ENCODE measurements at regions not wholly inside any gene's neighbourhood (a gene's known extent, or its start where the extent isn't known, plus 50 kb on each side); places are given as distances from the start of the nearest gene placed in this dataset.

GRCh38 chr5:135671052-135671705, 92.4 kb upstream of the CXCL14 start:
- DNase-seq (no peak), ATAC-seq (no peak)
- intact Hi-C loops (cut with DNase I, micrococcal nuclease): no loop called here
- peaks cover 13% of the 10 kb centered on the region for H3K27me3 Mint-ChIP-seq
- no peak overlapping the region for H3K4me3 Mint-ChIP-seq
- no peak overlapping the region for H3K27ac Mint-ChIP-seq
- ChIA-PET POLR2A (no interaction called here), CTCF (no interaction called here)
- H3K9me3 Mint-ChIP-seq (ENCODE audit: low read depth): peaks cover 2% of the 10 kb centered on the region
- no peaks in the 10 kb centered on the region for H3K4me1 Mint-ChIP-seq
- H3K36me3 Mint-ChIP-seq (ENCODE audit: low read depth): no peaks in the 10 kb centered on the region

GRCh38 chr5:135670588-135670987, 91.8 kb upstream of the CXCL14 start:
- no peak overlapping the region for H3K27ac Mint-ChIP-seq
- H3K4me1 Mint-ChIP-seq: no peaks in the 10 kb centered on the region
- no peak overlapping the region for H3K4me3 Mint-ChIP-seq
- ChIA-PET CTCF (no interaction called here), POLR2A (no interaction called here)
- DNase-seq (no peak), ATAC-seq (no peak)
- peaks cover 19% of the 10 kb centered on the region for H3K27me3 Mint-ChIP-seq
- intact Hi-C loops (cut with DNase I, micrococcal nuclease): no loop called here
- peaks cover 2% of the 10 kb centered on the region for H3K9me3 Mint-ChIP-seq (ENCODE audit: low read depth)
- H3K36me3 Mint-ChIP-seq (ENCODE audit: low read depth): no peaks in the 10 kb centered on the region

- H3K27ac Mint-ChIP-seq: no peak overlapping the region
- DNase-seq (no peak), ATAC-seq (no peak)
- H3K36me3 Mint-ChIP-seq (ENCODE audit: low read depth): no peaks in the 10 kb centered on the region
- CTCF ChIA-PET: no interaction called here
- peaks cover 2% of the 10 kb centered on the region for H3K9me3 Mint-ChIP-seq (ENCODE audit: low read depth)
- no peaks in the 10 kb centered on the region for H3K4me1 Mint-ChIP-seq
- no peak overlapping the region for H3K4me3 Mint-ChIP-seq
- intact Hi-C loops (cut with DNase I, micrococcal nuclease): no loop called here
- POLR2A ChIA-PET: no interaction called here
- H3K27me3 Mint-ChIP-seq: peaks cover 19% of the 10 kb centered on the region
These were observed 90.6 kb upstream of the CXCL14 start for GRCh38 chr5:135669416-135669815.

DNA sequence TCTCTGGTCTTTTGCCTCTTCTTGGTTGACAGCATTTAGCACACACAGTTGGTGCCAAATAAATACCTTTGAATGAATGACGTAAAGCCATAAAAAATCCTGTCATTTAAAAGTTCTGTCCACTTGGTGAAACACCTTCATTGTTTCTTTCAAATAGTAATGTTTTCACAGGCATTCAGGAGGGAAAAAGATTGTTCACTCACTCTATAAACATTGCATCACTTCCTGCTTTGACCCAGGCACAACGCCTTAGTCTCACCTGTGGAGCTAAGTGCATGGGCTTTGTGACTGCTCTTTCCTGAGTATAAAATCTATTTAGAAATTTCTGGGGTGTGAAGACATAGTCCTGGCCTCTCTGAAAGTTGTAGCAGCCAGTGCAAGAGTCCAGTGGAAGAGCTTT, 88.9 kb upstream of the CXCL14 start:
- intact Hi-C loops (cut with DNase I, micrococcal nuclease): no loop called here
- H3K4me3 Mint-ChIP-seq: no peak overlapping the region
- peaks cover 2% of the 10 kb centered on the region for H3K9me3 Mint-ChIP-seq (ENCODE audit: low read depth)
- peak overlapping the region; percentile 3 for H3K27ac Mint-ChIP-seq
- ChIA-PET CTCF (interaction anchor here (1.4 kb wide), 1 partner anchor 9 kb away, joined by 3 read pairs; no protein-coding TSS in a partner anchor), POLR2A (no interaction called here)
- ATAC-seq (no peak), DNase-seq (no peak)
- H3K4me1 Mint-ChIP-seq: no peaks in the 10 kb centered on the region
- H3K27me3 Mint-ChIP-seq: peaks cover 20% of the 10 kb centered on the region
- H3K36me3 Mint-ChIP-seq (ENCODE audit: low read depth): no peaks in the 10 kb centered on the region

- H3K27me3 Mint-ChIP-seq: peaks cover 22% of the 10 kb centered on the region
- DNase-seq (no peak), ATAC-seq (no peak)
- CTCF ChIA-PET: interaction anchor here (0.7 to 1.4 kb wide), 3 partner anchors 9 to 22 kb away, joined by 3 to 4 read pairs (median 3); no protein-coding TSS in a partner anchor
- H3K4me1 Mint-ChIP-seq: no peaks in the 10 kb centered on the region
- H3K9me3 Mint-ChIP-seq (ENCODE audit: low read depth): peaks cover 2% of the 10 kb centered on the region
- POLR2A ChIA-PET: no interaction called here
- H3K4me3 Mint-ChIP-seq: no peak overlapping the region
- peak overlapping the region; percentile 3 for H3K27ac Mint-ChIP-seq
- H3K36me3 Mint-ChIP-seq (ENCODE audit: low read depth): no peaks in the 10 kb centered on the region
- intact Hi-C loops (cut with DNase I, micrococcal nuclease): no loop called here
These were observed 88.4 kb upstream of the CXCL14 start for GRCh38 chr5:135667204-135667603.

- Mint-ChIP-seq H3K27ac (no peak overlapping the region), H3K9me3 (ENCODE audit: low read depth) (peaks cover 9% of the 10 kb centered on the region), H3K36me3 (ENCODE audit: low read depth) (no peaks in the 10 kb centered on the region), H3K4me3 (no peak overlapping the region), H3K4me1 (no peaks in the 10 kb centered on the region), H3K27me3 (peaks cover 24% of the 10 kb centered on the region)
- intact Hi-C loops (cut with DNase I, micrococcal nuclease): no loop called here
- CTCF ChIA-PET: interaction anchor here (1.2 kb wide), 1 partner anchor 16 kb away, joined by 3 read pairs; no protein-coding TSS in a partner anchor
- DNase-seq (no peak), ATAC-seq (no peak)
- POLR2A ChIA-PET: no interaction called here
These were observed 83.9 kb upstream of the CXCL14 start for GRCh38 chr5:135662683-135663082.

DNA sequence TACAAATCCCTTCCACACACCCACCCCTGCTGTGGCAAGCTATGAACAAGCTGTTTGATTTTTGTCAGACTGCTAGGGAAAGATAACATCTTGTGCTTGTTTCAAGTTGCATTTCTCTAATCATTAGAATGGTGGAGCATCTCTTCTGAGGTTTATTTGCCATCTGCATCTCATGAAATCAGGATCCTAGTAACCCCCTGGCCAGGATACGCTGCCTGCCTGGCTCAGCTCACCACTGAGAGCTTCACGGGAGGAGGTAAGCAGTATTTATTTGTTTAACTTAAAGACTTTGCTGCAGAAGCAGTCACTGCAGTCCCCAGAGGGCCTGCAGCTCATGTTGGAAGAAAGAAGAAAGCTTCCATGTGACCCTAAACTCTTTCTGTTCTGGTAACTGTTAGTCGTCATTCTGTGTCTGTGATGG, 83.3 kb upstream of the CXCL14 start:
- ATAC-seq: no peak
- Mint-ChIP-seq H3K4me1 (no peaks in the 10 kb centered on the region), H3K36me3 (ENCODE audit: low read depth) (no peaks in the 10 kb centered on the region), H3K27me3 (peaks cover 21% of the 10 kb centered on the region), H3K4me3 (no peak overlapping the region), H3K27ac (no peak overlapping the region), H3K9me3 (ENCODE audit: low read depth) (peaks cover 8% of the 10 kb centered on the region)
- ChIA-PET CTCF (interaction anchor here (1.2 kb wide), 1 partner anchor 15 kb away, joined by 3 read pairs; no protein-coding TSS in a partner anchor), POLR2A (no interaction called here)
- intact Hi-C loops (cut with DNase I, micrococcal nuclease): no loop called here
- DNase-seq: no peak

GRCh38 chr5:135660826-135661575, 82.2 kb upstream of the CXCL14 start:
- DNase-seq: no peak
- H3K27ac Mint-ChIP-seq: no peak overlapping the region
- peaks cover 8% of the 10 kb centered on the region for H3K9me3 Mint-ChIP-seq (ENCODE audit: low read depth)
- no peaks in the 10 kb centered on the region for H3K4me1 Mint-ChIP-seq
- intact Hi-C loops (cut with DNase I, micrococcal nuclease): no loop called here
- ChIA-PET CTCF (interaction anchor here (0.6 to 1.0 kb wide), 2 partner anchors 11 to 100 kb away, joined by 3 read pairs; no protein-coding TSS in a partner anchor), POLR2A (no interaction called here)
- no peaks in the 10 kb centered on the region for H3K36me3 Mint-ChIP-seq (ENCODE audit: low read depth)
- peaks cover 11% of the 10 kb centered on the region for H3K27me3 Mint-ChIP-seq
- no peak overlapping the region for H3K4me3 Mint-ChIP-seq
- ATAC-seq: no peak

DNA sequence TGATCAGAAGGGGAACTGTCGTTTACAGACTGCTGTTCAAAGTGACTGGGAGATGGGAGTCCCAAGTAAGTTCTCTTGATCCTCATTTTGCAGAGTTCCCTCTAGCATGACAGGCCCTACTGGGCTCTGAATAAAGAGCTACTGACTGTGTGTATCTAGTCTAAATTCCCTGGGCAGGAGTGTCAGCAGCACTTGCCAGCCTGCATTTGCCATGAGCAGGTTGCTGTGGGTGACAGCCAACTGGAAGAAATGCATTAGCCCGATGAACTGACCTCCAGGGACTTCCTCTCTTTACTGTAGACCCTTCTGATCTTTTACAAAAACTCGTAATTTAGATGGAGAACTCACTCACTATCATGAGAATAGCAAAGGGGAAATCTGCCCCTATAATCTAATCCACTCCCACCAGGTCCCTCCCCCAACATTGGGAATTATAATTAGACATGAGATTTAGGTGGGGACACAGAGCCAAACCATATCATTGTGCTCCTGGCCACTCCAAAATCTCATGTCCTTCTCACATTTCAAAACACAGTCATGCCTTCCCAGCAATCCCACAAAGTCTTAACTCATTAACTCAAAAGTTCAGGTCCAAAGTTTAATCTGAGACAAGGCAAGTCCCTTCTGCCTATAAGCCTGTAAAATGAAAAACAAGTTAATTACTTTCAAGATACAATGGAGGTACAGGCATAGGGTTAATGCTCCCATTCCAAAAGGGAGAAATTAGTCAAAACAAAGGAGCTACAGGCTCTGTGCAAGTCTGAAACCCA, 78.9 kb upstream of the CXCL14 start:
- Mint-ChIP-seq H3K9me3 (ENCODE audit: low read depth) (peaks cover 8% of the 10 kb centered on the region), H3K27me3 (peaks cover 7% of the 10 kb centered on the region), H3K36me3 (ENCODE audit: low read depth) (no peaks in the 10 kb centered on the region), H3K4me1 (no peaks in the 10 kb centered on the region), H3K4me3 (no peak overlapping the region), H3K27ac (no peak overlapping the region)
- no peak for ATAC-seq
- ChIA-PET POLR2A (no interaction called here), CTCF (interaction anchor here (0.8 kb wide), 1 partner anchor 9 kb away, joined by 3 read pairs; no protein-coding TSS in a partner anchor)
- intact Hi-C loops (cut with DNase I, micrococcal nuclease): no loop called here
- no peak for DNase-seq

DNA sequence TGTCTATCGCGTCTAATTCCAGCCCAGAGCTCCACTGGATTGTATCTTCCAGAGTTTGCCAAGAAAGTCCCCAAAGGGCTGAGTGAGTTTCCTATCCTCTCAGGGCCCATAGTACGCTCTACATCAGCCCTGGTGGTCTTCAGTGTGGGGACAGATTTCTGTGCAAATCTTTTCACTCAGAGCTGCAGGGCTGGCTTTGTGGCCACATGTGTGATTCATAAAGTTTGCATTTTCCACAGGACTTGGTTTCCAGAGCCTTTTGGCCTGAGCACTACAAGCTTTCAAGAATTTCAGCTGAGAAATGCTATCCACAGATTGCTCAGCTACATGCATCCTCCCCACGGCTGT, 76.7 kb upstream of the CXCL14 start:
- H3K4me3 Mint-ChIP-seq: no peak overlapping the region
- no peak overlapping the region for H3K27ac Mint-ChIP-seq
- intact Hi-C loops (cut with DNase I, micrococcal nuclease): no loop called here

DNA sequence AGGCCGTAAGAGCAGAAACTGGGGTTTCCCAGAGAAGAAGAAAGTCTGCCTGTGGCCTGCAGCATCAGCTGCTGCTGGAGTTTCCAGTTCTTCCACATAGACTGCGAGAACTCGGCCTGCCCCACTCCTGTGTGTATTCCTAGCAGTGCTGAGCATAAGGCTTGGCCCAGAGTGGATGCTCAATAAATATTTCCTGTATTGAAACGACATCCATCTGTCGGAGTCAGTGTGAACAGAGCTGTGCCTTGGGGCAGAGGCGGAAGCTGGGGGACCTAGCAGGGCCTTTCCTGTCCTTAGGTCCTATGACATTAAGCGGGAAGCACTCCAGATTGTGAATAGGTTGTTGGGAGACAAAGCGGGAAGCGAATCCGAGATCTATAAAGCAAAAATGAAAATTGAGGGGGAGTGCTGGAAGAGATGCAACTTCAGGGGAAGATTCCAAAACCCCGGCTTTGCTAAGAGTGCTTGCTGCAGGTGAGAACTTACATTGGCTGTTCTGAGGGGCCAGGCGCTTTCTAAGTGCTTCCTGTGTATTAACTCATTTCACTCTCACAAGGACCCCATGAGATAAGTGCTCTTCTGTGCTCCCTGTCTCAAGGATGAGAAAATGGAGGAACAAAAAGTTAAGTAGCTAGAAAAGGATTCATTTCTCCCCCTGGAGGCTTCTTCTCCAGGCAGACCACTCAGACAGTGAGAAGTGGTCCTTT, 76.1 kb upstream of the CXCL14 start:
- Mint-ChIP-seq H3K27ac (no peak overlapping the region), H3K9me3 (ENCODE audit: low read depth) (peaks cover 6% of the 10 kb centered on the region), H3K4me3 (no peak overlapping the region), H3K4me1 (no peaks in the 10 kb centered on the region), H3K36me3 (ENCODE audit: low read depth) (no peaks in the 10 kb centered on the region), H3K27me3 (peaks cover 3% of the 10 kb centered on the region)
- intact Hi-C loops (cut with DNase I, micrococcal nuclease): no loop called here
- CTCF ChIA-PET: no interaction called here
- no peak for ATAC-seq
- POLR2A ChIA-PET: no interaction called here
- DNase-seq: no peak

More for the DNA sequence above, 76.7 kb upstream of the CXCL14 start:
- Mint-ChIP-seq H3K9me3 (ENCODE audit: low read depth) (peaks cover 8% of the 10 kb centered on the region), H3K36me3 (ENCODE audit: low read depth) (no peaks in the 10 kb centered on the region), H3K27me3 (peaks cover 5% of the 10 kb centered on the region), H3K4me1 (no peaks in the 10 kb centered on the region)
- CTCF ChIA-PET: interaction anchor here (0.7 kb wide), 1 partner anchor 13 kb away, joined by 3 read pairs; no protein-coding TSS in a partner anchor
- POLR2A ChIA-PET: no interaction called here
- DNase-seq (no peak), ATAC-seq (no peak)

All from activated CD4-positive, alpha-beta T cell treated with anti-CD3 and anti-CD28 coated beads for 36 hours (primary cell).